RWPE2 (cell line): ENCODE measurements at regions not wholly inside any gene's neighbourhood (a gene's known extent, or its start where the extent isn't known, plus 50 kb on each side); places are given as distances from the start of the nearest gene placed in this dataset.

Experiments
- ATAC-seq: fragments of 200-7000 bp; cut with Tn5 transposase; 3 replicates; pipeline ENCODE4 v1.9.1; 2021; ENCODE audit warnings: low read depth
- DNase-seq: peaks from one replicate; pipeline ENCODE4 v3.0.0-alpha.2; 2020; ENCODE audit warnings: low spot score
- H3K27ac ChIP-seq: fragments of 450-650 bp; 2 replicates; pipeline ENCODE4 v1.5.1; 2017; ENCODE audit warnings: mild to moderate bottlenecking; ENCODE audit not compliant: poor library complexity, severe bottlenecking
- H3K27me3 ChIP-seq: fragments of 250-450 bp; sonication (Bioruptor Pico); 2 replicates; pipeline ENCODE4 v1.5.1; 2021; ENCODE audit warnings: mild to moderate bottlenecking, moderate library complexity; ENCODE audit not compliant: insufficient read depth, poor library complexity, severe bottlenecking
- H3K36me3 ChIP-seq: fragments of 250-450 bp; sonication (Bioruptor Pico); 2 replicates; pipeline ENCODE4 v1.5.1; 2020; ENCODE audit warnings: low read depth, mild to moderate bottlenecking, moderate library complexity
- H3K4me1 ChIP-seq: fragments of 250-450 bp; sonication (Bioruptor Pico); 2 replicates; pipeline ENCODE4 v1.5.1; 2021; ENCODE audit warnings: mild to moderate bottlenecking, moderate library complexity; ENCODE audit not compliant: insufficient read depth, poor library complexity, severe bottlenecking
- H3K4me3 ChIP-seq: fragments of 250-450 bp; sonication (Bioruptor Pico); 2 replicates; pipeline ENCODE4 v1.5.1; 2021; ENCODE audit warnings: mild to moderate bottlenecking, moderate library complexity; ENCODE audit not compliant: severe bottlenecking
- H3K9me3 ChIP-seq: fragments of 250-450 bp; sonication (Bioruptor Pico); 2 replicates; pipeline ENCODE4 v1.5.1; 2021; ENCODE audit warnings: mild to moderate bottlenecking, moderate library complexity; ENCODE audit not compliant: severe bottlenecking
- TF ChIP-seq, protein P1 (sequence below): fragments of 450-650 bp; IDR thresholded peaks from one replicate; pipeline ENCODE4 v1.5.1; 2017; ENCODE audit warnings: mild to moderate bottlenecking, moderate library complexity; ENCODE audit not compliant: poor library complexity, severe bottlenecking

DNA sequence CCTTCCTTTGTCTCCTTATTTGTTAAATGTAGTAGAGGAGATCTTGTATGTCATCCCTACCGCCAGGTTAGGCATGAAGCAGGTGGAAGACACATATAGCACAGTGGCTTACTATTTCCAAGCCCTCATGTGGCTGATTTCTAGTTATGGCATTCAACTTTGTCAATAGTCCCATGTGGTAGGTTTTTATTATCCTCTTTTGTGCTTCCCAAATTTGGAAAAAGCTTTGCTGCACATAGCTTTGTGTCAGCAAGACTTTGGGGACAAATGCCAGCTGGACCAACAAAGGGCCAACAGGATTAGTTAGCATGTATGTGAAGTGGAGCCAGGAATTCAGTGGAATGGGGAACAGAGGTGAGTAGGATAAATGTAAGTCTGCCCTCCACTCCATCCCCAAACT is 276.3 kb downstream of the PSAT1 start:
- no peak overlapping the region for H3K4me3 ChIP-seq
- no peak overlapping the region for H3K27ac ChIP-seq
- ATAC-seq (no peak), DNase-seq (no peak)
- TF ChIP-seq, protein P1, sequence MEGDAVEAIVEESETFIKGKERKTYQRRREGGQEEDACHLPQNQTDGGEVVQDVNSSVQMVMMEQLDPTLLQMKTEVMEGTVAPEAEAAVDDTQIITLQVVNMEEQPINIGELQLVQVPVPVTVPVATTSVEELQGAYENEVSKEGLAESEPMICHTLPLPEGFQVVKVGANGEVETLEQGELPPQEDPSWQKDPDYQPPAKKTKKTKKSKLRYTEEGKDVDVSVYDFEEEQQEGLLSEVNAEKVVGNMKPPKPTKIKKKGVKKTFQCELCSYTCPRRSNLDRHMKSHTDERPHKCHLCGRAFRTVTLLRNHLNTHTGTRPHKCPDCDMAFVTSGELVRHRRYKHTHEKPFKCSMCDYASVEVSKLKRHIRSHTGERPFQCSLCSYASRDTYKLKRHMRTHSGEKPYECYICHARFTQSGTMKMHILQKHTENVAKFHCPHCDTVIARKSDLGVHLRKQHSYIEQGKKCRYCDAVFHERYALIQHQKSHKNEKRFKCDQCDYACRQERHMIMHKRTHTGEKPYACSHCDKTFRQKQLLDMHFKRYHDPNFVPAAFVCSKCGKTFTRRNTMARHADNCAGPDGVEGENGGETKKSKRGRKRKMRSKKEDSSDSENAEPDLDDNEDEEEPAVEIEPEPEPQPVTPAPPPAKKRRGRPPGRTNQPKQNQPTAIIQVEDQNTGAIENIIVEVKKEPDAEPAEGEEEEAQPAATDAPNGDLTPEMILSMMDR: no peak
- H3K4me1 ChIP-seq: no peaks in the 10 kb centered on the region
- no peaks in the 10 kb centered on the region for H3K36me3 ChIP-seq
- H3K27me3 ChIP-seq: no peaks in the 10 kb centered on the region
- no peaks in the 10 kb centered on the region for H3K9me3 ChIP-seq

GRCh38 chr9:78573669-78574068 is 276.7 kb downstream of the PSAT1 start:
- DNase-seq (no peak), ATAC-seq (no peak)
- H3K9me3 ChIP-seq: no peaks in the 10 kb centered on the region
- H3K36me3 ChIP-seq: no peaks in the 10 kb centered on the region
- no peak overlapping the region for H3K27ac ChIP-seq
- no peak overlapping the region for H3K4me3 ChIP-seq
- TF ChIP-seq, protein P1: no peak
- H3K27me3 ChIP-seq: no peaks in the 10 kb centered on the region
- no peaks in the 10 kb centered on the region for H3K4me1 ChIP-seq

DNA sequence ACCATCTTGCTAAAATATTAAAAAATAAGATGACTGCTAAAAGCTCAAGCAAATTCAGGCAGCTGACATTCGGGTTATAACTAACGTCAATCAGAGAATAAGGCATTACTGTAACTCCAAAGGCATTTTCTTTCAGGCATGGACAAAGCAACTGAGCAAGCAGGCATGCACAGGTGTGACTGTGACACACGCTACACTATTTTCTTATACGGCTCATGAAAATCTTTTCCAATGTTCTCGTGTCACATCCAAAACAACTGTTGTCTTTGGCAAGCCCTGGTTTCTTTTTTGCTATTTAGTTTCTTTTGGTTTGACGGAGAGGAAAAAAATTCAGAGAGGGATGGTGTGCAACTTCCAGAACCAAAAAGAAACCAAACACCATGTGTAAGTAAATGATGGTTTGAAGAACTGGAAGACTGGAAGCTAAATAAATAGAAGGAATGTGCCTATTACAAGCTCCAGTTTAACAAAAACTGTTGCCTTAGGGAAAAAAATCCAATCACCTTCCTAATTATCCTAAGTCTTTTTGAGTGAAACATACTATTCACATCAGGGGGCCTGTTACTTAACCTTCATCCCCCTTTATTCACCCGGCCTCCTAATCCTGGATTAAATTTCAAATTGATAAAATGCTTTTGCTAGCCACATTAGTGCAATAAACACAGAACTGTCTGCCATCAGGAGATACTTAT is 277.6 kb downstream of the PSAT1 start:
- Histone ChIP-seq H3K4me3 (no peak overlapping the region), H3K27me3 (no peaks in the 10 kb centered on the region), H3K36me3 (no peaks in the 10 kb centered on the region), H3K9me3 (no peaks in the 10 kb centered on the region), H3K27ac (no peak overlapping the region), H3K4me1 (no peaks in the 10 kb centered on the region)
- TF ChIP-seq, protein P1: no peak
- ATAC-seq (no peak), DNase-seq (no peak)

- no peak overlapping the region for H3K27ac ChIP-seq
- no peaks in the 10 kb centered on the region for H3K9me3 ChIP-seq
- H3K36me3 ChIP-seq: no peaks in the 10 kb centered on the region
- no peaks in the 10 kb centered on the region for H3K4me1 ChIP-seq
- TF ChIP-seq, protein P1: no peak
- H3K4me3 ChIP-seq: no peak overlapping the region
- H3K27me3 ChIP-seq: no peaks in the 10 kb centered on the region
- ATAC-seq: no peak
- DNase-seq: no peak
Observed at GRCh38 chr9:78575081-78575480, 278.2 kb downstream of the PSAT1 start.

DNA sequence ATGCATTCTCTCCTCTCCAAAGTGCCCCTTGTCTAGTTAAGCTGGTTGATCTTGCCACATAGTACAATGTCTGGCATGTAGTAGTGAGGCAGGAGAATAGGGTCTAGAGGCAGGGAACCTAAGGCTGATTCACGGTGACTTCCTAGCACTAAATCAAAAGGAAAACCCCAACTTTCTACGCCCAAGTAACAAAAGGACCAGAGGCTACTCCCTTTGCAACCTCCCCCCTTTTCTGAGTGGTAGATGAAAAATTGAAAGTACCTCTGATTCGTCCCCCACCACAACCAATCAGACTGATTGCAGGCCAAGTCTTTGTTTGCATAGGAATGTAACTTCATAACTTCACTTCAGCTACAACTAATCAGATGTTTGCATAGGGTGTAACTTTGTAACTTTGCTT is 278.8 kb downstream of the PSAT1 start:
- H3K27ac ChIP-seq: no peak overlapping the region
- no peaks in the 10 kb centered on the region for H3K36me3 ChIP-seq
- ATAC-seq (no peak), DNase-seq (no peak)
- H3K27me3 ChIP-seq: no peaks in the 10 kb centered on the region
- H3K4me3 ChIP-seq: no peak overlapping the region
- H3K9me3 ChIP-seq: no peaks in the 10 kb centered on the region
- no peaks in the 10 kb centered on the region for H3K4me1 ChIP-seq
- TF ChIP-seq, protein P1: no peak
